SK-N-MC (cell line): ENCODE measurements at regions not wholly inside any gene's neighbourhood (a gene's known extent, or its start where the extent isn't known, plus 50 kb on each side); places are given as distances from the start of the nearest gene placed in this dataset.

Experiments
- EZH2 ChIP-seq: fragments of 200-600 bp; sonication (generic); IDR thresholded peaks from one replicate; pipeline ENCODE4 v1.6.1; 2017; ENCODE audit warnings: antibody characterized with exemption
- FOXP2 ChIP-seq: optimal IDR thresholded peaks from 2 replicates; pipeline ENCODE3; 2011; ENCODE audit warnings: mild to moderate bottlenecking, moderate library complexity; ENCODE audit not compliant: insufficient read depth; ENCODE audit errors: extremely low read length, control extremely low read depth
- POLR2AphosphoS5 ChIP-seq: IDR thresholded peaks from 2 replicates; pipeline ENCODE4 v1.6.1; 2012; ENCODE audit warnings: mild to moderate bottlenecking, low read depth, low read length, borderline replicate concordance

- TF ChIP-seq EZH2 (no peak), POLR2AphosphoS5 (no peak), FOXP2 (no peak)
These were observed 286.4 kb downstream of the ZEB1 start for GRCh38 chr10:31605426-31605825.
